ENCODE measurements at regions not wholly inside any gene's neighbourhood (a gene's known extent, or its start where the extent isn't known, plus 50 kb on each side); places are given as distances from the start of the nearest gene placed in this dataset.

DNA sequence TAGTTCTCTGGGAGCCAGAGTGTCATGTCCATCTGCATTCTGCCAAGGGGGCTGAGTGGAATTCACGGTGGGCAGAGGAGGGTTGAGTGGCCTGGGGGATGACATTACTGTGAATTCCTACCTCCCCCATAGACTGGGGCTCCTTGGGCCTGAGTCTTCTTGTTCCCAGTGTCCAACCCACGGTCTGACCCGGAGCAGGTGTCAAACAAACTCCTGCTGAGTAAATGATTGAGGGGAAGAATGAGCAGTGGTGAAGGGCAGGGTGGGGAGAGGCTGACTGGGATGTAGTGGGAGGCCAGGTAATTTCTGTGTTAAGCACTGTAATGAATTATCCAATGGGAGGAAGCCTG lies 597.6 kb downstream of the MATN1 start:
- TF ChIP-seq, protein P1, sequence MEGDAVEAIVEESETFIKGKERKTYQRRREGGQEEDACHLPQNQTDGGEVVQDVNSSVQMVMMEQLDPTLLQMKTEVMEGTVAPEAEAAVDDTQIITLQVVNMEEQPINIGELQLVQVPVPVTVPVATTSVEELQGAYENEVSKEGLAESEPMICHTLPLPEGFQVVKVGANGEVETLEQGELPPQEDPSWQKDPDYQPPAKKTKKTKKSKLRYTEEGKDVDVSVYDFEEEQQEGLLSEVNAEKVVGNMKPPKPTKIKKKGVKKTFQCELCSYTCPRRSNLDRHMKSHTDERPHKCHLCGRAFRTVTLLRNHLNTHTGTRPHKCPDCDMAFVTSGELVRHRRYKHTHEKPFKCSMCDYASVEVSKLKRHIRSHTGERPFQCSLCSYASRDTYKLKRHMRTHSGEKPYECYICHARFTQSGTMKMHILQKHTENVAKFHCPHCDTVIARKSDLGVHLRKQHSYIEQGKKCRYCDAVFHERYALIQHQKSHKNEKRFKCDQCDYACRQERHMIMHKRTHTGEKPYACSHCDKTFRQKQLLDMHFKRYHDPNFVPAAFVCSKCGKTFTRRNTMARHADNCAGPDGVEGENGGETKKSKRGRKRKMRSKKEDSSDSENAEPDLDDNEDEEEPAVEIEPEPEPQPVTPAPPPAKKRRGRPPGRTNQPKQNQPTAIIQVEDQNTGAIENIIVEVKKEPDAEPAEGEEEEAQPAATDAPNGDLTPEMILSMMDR (conservative IDR thresholded peaks at IDR 0.05; ENCODE audit: low read length), result no peak
- no peak for TF ChIP-seq EZH2phosphoT487 (IDR thresholded peaks at IDR 0.05; ENCODE audit: borderline replicate concordance)
